SK-N-MC (cell line): ENCODE measurements at regions not wholly inside any gene's neighbourhood (a gene's known extent, or its start where the extent isn't known, plus 50 kb on each side); places are given as distances from the start of the nearest gene placed in this dataset.

Experiments used
- DNase-seq: peaks from one replicate; pipeline ENCODE4 v3.0.0-alpha.2; 2011; ENCODE audit warnings: low read depth, low spot score
- H3K27ac ChIP-seq: fragments of 200-600 bp; sonication (generic); 2 replicates; pipeline ENCODE4 v1.5.1; 2016; ENCODE audit warnings: mixed run types
- H3K36me3 ChIP-seq: fragments of 200-600 bp; sonication (generic); 2 replicates; pipeline ENCODE4 v1.6.1; 2017; ENCODE audit warnings: antibody characterized with exemption, low read length, mixed read lengths; ENCODE audit not compliant: insufficient read depth
- H3K4me3 ChIP-seq: fragments of 200-600 bp; sonication (generic); 2 replicates; pipeline ENCODE4 v1.5.1; 2016
- H3K9ac ChIP-seq: fragments of 200-600 bp; sonication (generic); 2 replicates; pipeline ENCODE4 v1.8.0; 2017; ENCODE audit warnings: mixed run types, mixed read lengths; ENCODE audit not compliant: insufficient read length
- H3K9me3 ChIP-seq: fragments of 200-600 bp; sonication (generic); 2 replicates; pipeline ENCODE4 v1.6.1; 2017; ENCODE audit warnings: low read depth, mild to moderate bottlenecking, antibody characterized with exemption, low read length, moderate library complexity, mixed read lengths
- EZH2 ChIP-seq: fragments of 200-600 bp; sonication (generic); IDR thresholded peaks from one replicate; pipeline ENCODE4 v1.6.1; 2017; ENCODE audit warnings: antibody characterized with exemption
- FOXP2 ChIP-seq: optimal IDR thresholded peaks from 2 replicates; pipeline ENCODE3; 2011; ENCODE audit warnings: mild to moderate bottlenecking, moderate library complexity; ENCODE audit not compliant: insufficient read depth; ENCODE audit errors: extremely low read length, control extremely low read depth
- POLR2AphosphoS5 ChIP-seq: IDR thresholded peaks from 2 replicates; pipeline ENCODE4 v1.6.1; 2012; ENCODE audit warnings: mild to moderate bottlenecking, low read depth, low read length, borderline replicate concordance

DNA sequence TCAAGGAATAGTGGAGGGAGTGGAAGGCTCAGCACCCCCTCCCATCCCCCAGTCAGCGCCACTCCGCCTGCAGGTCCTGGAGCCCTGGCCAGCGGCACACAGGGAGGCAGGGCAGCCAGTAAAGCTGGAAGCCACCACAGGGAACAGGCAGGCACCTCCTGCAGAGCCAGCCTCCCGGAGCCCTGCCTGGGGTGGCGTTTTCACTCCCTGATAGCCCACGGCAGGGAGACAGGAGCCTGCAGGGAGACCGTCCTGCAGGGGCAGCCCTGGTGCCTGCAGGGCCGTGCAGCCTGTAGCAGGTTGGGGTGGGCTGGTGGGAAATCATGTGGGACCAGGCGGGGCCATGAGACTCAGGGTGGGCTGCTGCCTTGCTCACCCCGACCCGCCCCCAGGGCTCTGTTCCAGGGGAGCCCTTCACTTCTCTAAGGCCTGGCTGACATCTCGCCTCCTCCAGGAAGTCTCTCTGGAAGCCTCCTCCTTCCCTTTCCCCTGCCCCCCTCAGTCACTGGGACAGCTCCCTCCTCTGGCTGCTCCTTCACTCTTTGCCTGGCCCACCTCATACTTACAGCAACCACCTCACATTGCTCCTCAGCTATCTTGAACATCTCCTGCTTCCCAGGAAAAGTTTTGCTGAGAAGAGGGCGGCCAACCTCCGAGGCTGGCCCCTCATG is 221.0 kb downstream of the GLI2 start:
- Histone ChIP-seq H3K9me3 (no peaks in the 10 kb centered on the region), H3K36me3 (no peaks in the 10 kb centered on the region), H3K4me3 (no peak overlapping the region), H3K27ac (no peak overlapping the region), H3K9ac (no peak overlapping the region)
- no peak for DNase-seq
- TF ChIP-seq POLR2AphosphoS5 (no peak), EZH2 (no peak), FOXP2 (no peak)

DNA sequence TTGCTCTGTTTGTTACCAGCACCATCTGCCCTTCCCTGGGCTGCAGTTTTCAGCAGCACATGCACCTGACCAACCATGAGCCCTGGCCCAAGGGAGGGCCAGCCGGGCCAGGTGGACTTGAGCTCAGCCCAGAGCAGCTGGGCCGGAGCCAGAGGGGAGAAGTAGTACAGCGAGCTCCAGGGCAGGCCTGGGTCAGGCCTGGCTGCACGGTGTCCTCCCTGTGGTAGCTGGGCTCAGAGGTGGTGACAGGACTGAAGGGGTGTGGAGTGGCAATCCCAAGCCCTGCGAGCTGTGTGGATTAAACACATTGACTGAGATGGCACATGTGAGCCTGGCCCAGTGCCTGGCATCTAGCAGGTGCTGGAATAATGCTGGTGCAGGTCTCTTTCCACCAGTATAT is 222.2 kb downstream of the GLI2 start:
- H3K9me3 ChIP-seq: no peaks in the 10 kb centered on the region
- H3K9ac ChIP-seq: no peak overlapping the region
- H3K36me3 ChIP-seq: no peaks in the 10 kb centered on the region
- no peak for DNase-seq
- no peak for TF ChIP-seq EZH2
- TF ChIP-seq POLR2AphosphoS5: no peak
- TF ChIP-seq FOXP2: no peak
- H3K27ac ChIP-seq: no peak overlapping the region
- no peak overlapping the region for H3K4me3 ChIP-seq

DNA sequence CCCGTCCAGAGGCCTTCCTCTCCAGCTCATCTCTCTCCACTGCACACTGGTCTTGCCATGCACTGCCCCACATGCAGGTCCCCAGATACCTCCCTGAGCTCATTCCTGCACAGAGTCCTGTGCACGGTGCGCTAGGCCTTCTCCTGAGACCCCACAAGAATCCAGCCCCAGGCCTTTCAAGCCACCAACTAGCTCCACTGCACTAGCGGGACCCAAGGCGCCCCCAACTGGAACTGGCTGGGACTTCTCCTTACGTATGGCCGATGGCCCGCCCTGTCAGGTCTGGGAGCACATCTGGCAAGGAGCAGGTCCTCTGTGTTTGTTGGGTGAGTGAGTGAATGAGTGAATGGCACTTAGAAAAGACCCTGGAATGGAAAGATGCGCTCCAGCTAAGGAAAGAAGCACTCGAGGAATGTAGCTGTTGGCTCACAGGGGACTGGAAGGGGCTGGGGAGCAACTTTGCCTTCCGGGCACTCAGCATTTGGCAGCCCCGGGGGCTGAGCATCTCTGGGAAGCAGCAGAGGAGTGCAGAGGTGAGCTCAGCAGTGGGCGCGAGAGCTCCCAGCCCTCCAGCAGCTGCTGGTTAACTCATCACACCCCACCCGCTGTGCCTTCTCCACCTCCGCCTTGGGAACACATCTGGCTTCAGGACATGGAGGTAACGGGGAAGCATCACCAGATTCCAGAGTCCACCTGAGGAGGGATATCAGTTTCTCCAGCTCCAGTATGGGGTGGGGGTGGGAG is 223.1 kb downstream of the GLI2 start:
- no peak for TF ChIP-seq EZH2
- TF ChIP-seq FOXP2: no peak
- no peak for TF ChIP-seq POLR2AphosphoS5
- no peak for DNase-seq

DNA sequence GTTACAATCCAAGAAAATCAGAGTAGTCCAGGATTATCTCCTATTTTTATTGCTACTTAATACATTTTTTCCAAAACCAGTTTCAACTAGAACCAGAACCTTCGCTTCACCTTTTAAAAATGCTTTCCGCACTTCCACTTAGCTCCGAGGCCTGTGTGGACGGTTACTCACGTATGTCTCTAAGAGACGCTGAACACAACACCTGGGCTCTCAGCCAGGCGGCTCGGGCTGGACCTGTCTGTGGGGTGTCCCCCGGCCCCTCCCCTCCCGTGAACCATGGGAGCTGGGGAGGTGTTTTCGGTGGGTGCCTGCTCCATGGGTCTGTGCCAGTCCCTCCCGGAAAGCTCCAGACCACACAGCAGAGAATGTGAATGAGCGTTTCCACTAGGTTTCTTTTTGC is 223.8 kb downstream of the GLI2 start:
- Histone ChIP-seq H3K27ac (no peak overlapping the region), H3K4me3 (no peak overlapping the region), H3K9me3 (no peaks in the 10 kb centered on the region), H3K36me3 (no peaks in the 10 kb centered on the region), H3K9ac (no peak overlapping the region)
- no peak for TF ChIP-seq EZH2
- no peak for TF ChIP-seq FOXP2
- TF ChIP-seq POLR2AphosphoS5: no peak
- no peak for DNase-seq

More for the DNA sequence above, 223.1 kb downstream of the GLI2 start:
- no peak overlapping the region for H3K9ac ChIP-seq
- H3K27ac ChIP-seq: no peak overlapping the region
- no peaks in the 10 kb centered on the region for H3K9me3 ChIP-seq
- H3K4me3 ChIP-seq: no peak overlapping the region
- no peaks in the 10 kb centered on the region for H3K36me3 ChIP-seq

GRCh38 chr2:120960770-120961366 is 225.2 kb downstream of the GLI2 start:
- no peak overlapping the region for H3K9ac ChIP-seq
- H3K4me3 ChIP-seq: no peak overlapping the region
- TF ChIP-seq EZH2 (no peak), FOXP2 (no peak), POLR2AphosphoS5 (no peak)
- no peak overlapping the region for H3K27ac ChIP-seq
- H3K9me3 ChIP-seq: no peaks in the 10 kb centered on the region
- no peak for DNase-seq
- H3K36me3 ChIP-seq: no peaks in the 10 kb centered on the region

- no peaks in the 10 kb centered on the region for H3K9me3 ChIP-seq
- TF ChIP-seq FOXP2: no peak
- TF ChIP-seq POLR2AphosphoS5: no peak
- TF ChIP-seq EZH2: no peak
- no peak for DNase-seq
- no peak overlapping the region for H3K9ac ChIP-seq
- H3K27ac ChIP-seq: no peak overlapping the region
- no peak overlapping the region for H3K4me3 ChIP-seq
- no peaks in the 10 kb centered on the region for H3K36me3 ChIP-seq
Measured at GRCh38 chr2:120961396-120961795, 225.7 kb downstream of the GLI2 start.

DNA sequence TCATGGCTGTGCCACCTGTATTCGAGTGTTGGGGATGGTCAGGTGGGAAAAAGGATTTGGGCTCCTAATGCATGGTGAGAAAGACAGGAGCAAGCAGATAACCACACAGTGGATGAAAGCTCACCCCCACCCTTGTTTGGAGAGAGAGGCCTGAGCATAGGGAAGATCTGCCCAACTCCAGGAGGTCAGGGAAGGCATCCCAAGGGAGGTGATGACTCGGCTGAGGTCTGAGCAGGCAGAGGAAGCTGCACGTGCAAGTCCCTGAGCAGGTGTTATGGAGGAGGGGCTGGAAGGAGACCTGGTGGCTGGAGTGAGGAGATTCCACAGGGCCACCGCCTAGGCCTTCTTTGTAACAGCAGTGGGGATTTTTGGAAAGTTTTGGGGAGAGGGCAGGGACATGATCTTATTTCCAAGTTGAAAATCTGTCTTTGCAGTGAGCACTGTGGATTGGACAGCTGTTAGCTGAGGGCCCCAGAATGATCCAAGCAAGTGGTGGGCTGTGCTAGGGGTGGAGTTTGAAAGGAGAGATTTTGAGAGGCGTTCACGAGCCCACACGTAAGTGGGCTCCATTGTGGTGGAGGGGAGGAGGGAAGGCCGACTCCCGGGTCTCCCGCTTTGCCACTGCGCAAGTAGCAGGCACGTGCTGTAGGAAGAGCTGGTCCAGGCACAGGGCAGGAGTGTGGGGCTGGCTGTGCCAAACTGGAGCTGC is 228.5 kb downstream of the GLI2 start:
- TF ChIP-seq POLR2AphosphoS5 (no peak), FOXP2 (no peak), EZH2 (no peak)
- Histone ChIP-seq H3K4me3 (no peak overlapping the region), H3K9me3 (no peaks in the 10 kb centered on the region), H3K36me3 (no peaks in the 10 kb centered on the region; the same call in 1 of the 2 replicates), H3K27ac (no peak overlapping the region), H3K9ac (no peak overlapping the region)
- no peak for DNase-seq

GRCh38 chr2:120964819-120965218 is 229.2 kb downstream of the GLI2 start:
- H3K9me3 ChIP-seq: no peaks in the 10 kb centered on the region
- H3K4me3 ChIP-seq: no peak overlapping the region
- no peak for DNase-seq
- no peak for TF ChIP-seq EZH2
- no peak for TF ChIP-seq FOXP2
- no peak for TF ChIP-seq POLR2AphosphoS5
- H3K36me3 ChIP-seq: no peaks in the 10 kb centered on the region; the same call in 1 of the 2 replicates
- H3K9ac ChIP-seq: no peak overlapping the region
- H3K27ac ChIP-seq: no peak overlapping the region
